HepG2 (cell line): ENCODE measurements at regions not wholly inside any gene's neighbourhood (a gene's known extent, or its start where the extent isn't known, plus 50 kb on each side); places are given as distances from the start of the nearest gene placed in this dataset.

ENCODE experiments used
- ATAC-seq: fragments of 200-7000 bp; cut with Tn5 transposase; 3 replicates; pipeline ENCODE4 v1.9.1; 2020; ENCODE audit warnings: mild to moderate bottlenecking, moderate library complexity
- BruUV-seq: library from RNA; stranded (reverse); fragments of 400-500 nt; replicated peaks from 2 replicates; lab custom pipeline; 2021; lab: Mats Ljungman, UMichigan
- CTCF ChIA-PET: fragments of 300-600 bp; formaldehyde crosslinking; extraction: SDS; loops from one replicate; lab custom pipeline; 2021; ENCODE audit warnings: low total read pairs, inconsistent platforms, low intra/inter-chr PET ratio; lab: Yijun Ruan, JAX
- POLR2A ChIA-PET: fragments of 350-600 bp; sonication (Branson Sonifier 250); formaldehyde crosslinking; loops from one replicate; lab custom pipeline; 2020; ENCODE audit warnings: antibody characterized with exemption, inconsistent platforms; lab: Yijun Ruan, JAX
- DNase-seq: peaks from one replicate; pipeline ENCODE4 v3.0.0-alpha.2; 2015; ENCODE audit warnings: low spot score
- FAIRE-seq: peaks from 3 replicates; lab custom pipeline; 2011; peaks lifted over from hg19 to GRCh38; lab: Jason Lieb, UNC
- H2AFZ ChIP-seq: one replicate; pipeline ENCODE4 v1.6.1; 2011; ENCODE audit warnings: low read length, inconsistent platforms
- H3K27ac ChIP-seq: fragments of 300-600 bp; 3 replicates; pipeline ENCODE4 v1.8.0; 2011; ENCODE audit warnings: mixed run types, mild to moderate bottlenecking, mixed read lengths, low read length, inconsistent platforms; ENCODE audit not compliant: insufficient read depth; ENCODE audit errors: extremely low read length
- H3K27me3 ChIP-seq, 2 experiments: fragments of 200-600 bp in 1 of 2; 2 replicates in 1 of 2; 3 replicates in 1 of 2; pipeline versions ENCODE4 v1.6.0 to v1.8.0; 2011; ENCODE audit warnings: low read length in 2 of 2, mild to moderate bottlenecking in 2 of 2, moderate library complexity in 2 of 2, inconsistent platforms in 1 of 2; ENCODE audit not compliant: insufficient read depth in 2 of 2, control insufficient read depth in 1 of 2
- H3K36me3 ChIP-seq, 2 experiments: fragments of 200-600 bp in 1 of 2; replicated peaks in 1 of 2; 2 replicates in 1 of 2; 3 replicates in 1 of 2; pipeline versions ENCODE4 v1.5.1 to v1.8.0; 2011; ENCODE audit warnings: low read length in 2 of 2, inconsistent platforms in 1 of 2; ENCODE audit not compliant: insufficient read depth in 2 of 2, control insufficient read depth in 1 of 2
- H3K4me1 ChIP-seq: 2 replicates; pipeline ENCODE4 v1.5.1; 2012; ENCODE audit warnings: low read length, inconsistent platforms; ENCODE audit not compliant: insufficient read depth
- H3K4me2 ChIP-seq: 2 replicates; pipeline ENCODE4 v1.6.0; 2011; ENCODE audit warnings: low read depth, low read length, inconsistent platforms
- H3K4me3 ChIP-seq, 3 experiments: fragments of 200-600 bp in 1 of 3; sonication (generic), shearing (Covaris generic) in 1 of 3; replicated peaks in 1 of 3; 2 replicates each; pipeline ENCODE4 v1.5.1; 2011 to 2016; ENCODE audit warnings: low read length in 3 of 3, inconsistent platforms in 2 of 3, low read depth in 2 of 3, mild to moderate bottlenecking in 2 of 3, control low read depth in 1 of 3, mixed read lengths in 1 of 3; ENCODE audit not compliant: insufficient read depth in 1 of 3
- H3K79me2 ChIP-seq: one replicate; pipeline ENCODE4 v1.6.1; 2011; ENCODE audit warnings: low read length, inconsistent platforms; ENCODE audit not compliant: insufficient read depth
- H3K9ac ChIP-seq: 2 replicates; pipeline ENCODE4 v1.6.0; 2011; ENCODE audit warnings: mild to moderate bottlenecking, low read depth, low read length, inconsistent platforms; ENCODE audit not compliant: insufficient read depth
- H3K9me3 ChIP-seq: 2 replicates; pipeline ENCODE4 v1.5.1; 2012; ENCODE audit warnings: mild to moderate bottlenecking, low read length
- H4K20me1 ChIP-seq: 2 replicates; pipeline ENCODE4 v1.6.0; 2011; ENCODE audit warnings: inconsistent platforms, mild to moderate bottlenecking, low read length, moderate library complexity; ENCODE audit not compliant: insufficient read depth
- BCL6 ChIP-seq: IDR thresholded peaks from 2 replicates; pipeline ENCODE4 v1.6.1; 2016; ENCODE audit warnings: missing genetic modification reagents, missing compliant biosample characterization
- ELF1 ChIP-seq: sonication (generic); formaldehyde crosslinking; IDR thresholded peaks from 2 replicates; pipeline ENCODE4 v1.4.0; 2020; ENCODE audit warnings: missing genetic modification reagents
- ETS1 ChIP-seq: sonication (generic); formaldehyde crosslinking; IDR thresholded peaks from 2 replicates; pipeline ENCODE4 v1.4.0; 2020; ENCODE audit warnings: missing genetic modification reagents
- ZFP36L1 ChIP-seq: sonication (generic); formaldehyde crosslinking; IDR thresholded peaks from 2 replicates; pipeline ENCODE4 v1.8.0; 2022; ENCODE audit warnings: mild to moderate bottlenecking, missing genetic modification reagents, moderate library complexity
- ZNF225 ChIP-seq: sonication (generic); formaldehyde crosslinking; IDR thresholded peaks from 2 replicates; pipeline ENCODE4 v1.4.0; 2020; ENCODE audit warnings: mild to moderate bottlenecking, missing genetic modification reagents
- ZNF703 ChIP-seq: sonication (generic); formaldehyde crosslinking; IDR thresholded peaks from 2 replicates; pipeline ENCODE4 v1.5.1; 2020; ENCODE audit warnings: missing genetic modification reagents, mild to moderate bottlenecking, moderate library complexity, borderline replicate concordance
- ZNF784 ChIP-seq: sonication (generic); formaldehyde crosslinking; IDR thresholded peaks from 2 replicates; pipeline ENCODE4 v1.5.1; 2020; ENCODE audit warnings: missing genetic modification reagents, mild to moderate bottlenecking, borderline replicate concordance
- WGBS: methylation state at CpG from one replicate; pipeline ENCODE4 v1.1.6; 2017; ENCODE audit warnings: low lambda C conversion rate; 5-methylcytosine and 5-hydroxymethylcytosine counted together
- in situ Hi-C: cut with HindIII; loops from 2 replicates; pipeline ENCODE4 v1.10.0; 2017; ENCODE audit warnings: low pct_unique_long_range_greater_than_20kb; ENCODE audit not compliant: extremely low pct_ligation_motif_present
- intact Hi-C: fragments of 100-400 bp; cut with micrococcal nuclease; formaldehyde crosslinking; loops from one replicate; pipeline ENCODE4 v1.10.0; 2022; ENCODE audit not compliant: unreplicated experiment
- TF ChIP-seq, protein P1 (sequence below): sonication (generic); formaldehyde crosslinking; IDR thresholded peaks from 2 replicates; pipeline ENCODE4 v1.4.0; 2020; ENCODE audit warnings: missing genetic modification reagents

DNA sequence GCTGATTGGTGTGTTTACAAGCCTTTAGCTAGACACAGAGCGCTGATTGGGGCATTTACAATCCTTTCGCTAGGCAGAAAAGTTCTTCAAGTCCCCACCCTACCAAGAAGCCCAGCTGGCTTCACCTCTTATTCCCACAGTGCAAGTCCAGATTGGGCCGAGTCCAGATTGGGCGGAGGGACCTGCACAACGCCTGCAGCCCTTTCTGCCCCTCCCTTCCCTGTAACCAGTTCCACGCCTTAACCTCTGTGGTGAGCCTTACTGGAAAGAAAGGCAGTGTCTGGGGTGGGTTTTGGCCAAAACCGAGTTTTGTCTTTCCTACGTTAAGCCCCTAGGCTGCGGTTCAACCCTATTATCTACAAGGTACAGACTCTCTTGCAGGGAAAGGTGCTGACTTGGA is 268.7 kb downstream of the ZEB1 start:
- in situ Hi-C loops (no loop called here), intact Hi-C loops (no loop called here)
- no peaks in the 10 kb centered on the region for H4K20me1 ChIP-seq
- no peaks in the 10 kb centered on the region for H3K36me3 ChIP-seq
- no peak overlapping the region for H3K4me2 ChIP-seq
- BruUV-seq = no TSS peak
- WGBS = 61% methylated on average over 7 of the region's 9 CpGs
- no peak overlapping the region for H3K27ac ChIP-seq
- ChIA-PET CTCF (no interaction called here), POLR2A (no interaction called here)
- ATAC-seq = no peak
- FAIRE-seq = no peak
- DNase-seq = no peak
- peaks cover 0 to 13% of the 10 kb centered on the region in 2 experiments; a peak in 3 of 5 replicates for H3K27me3 ChIP-seq
- no peaks in the 10 kb centered on the region for H3K4me1 ChIP-seq
- no peak overlapping the region for H3K9ac ChIP-seq
- TF ChIP-seq ZNF784 (CRISPR knock-in tag) (no peak), ELF1 (no peak), ETS1 (no peak), BCL6 (CRISPR knock-in tag) (no peak), ZNF225 (no peak), ZFP36L1 (CRISPR knock-in tag) (no peak), ZNF703 (no peak)
- TF ChIP-seq, protein P1, sequence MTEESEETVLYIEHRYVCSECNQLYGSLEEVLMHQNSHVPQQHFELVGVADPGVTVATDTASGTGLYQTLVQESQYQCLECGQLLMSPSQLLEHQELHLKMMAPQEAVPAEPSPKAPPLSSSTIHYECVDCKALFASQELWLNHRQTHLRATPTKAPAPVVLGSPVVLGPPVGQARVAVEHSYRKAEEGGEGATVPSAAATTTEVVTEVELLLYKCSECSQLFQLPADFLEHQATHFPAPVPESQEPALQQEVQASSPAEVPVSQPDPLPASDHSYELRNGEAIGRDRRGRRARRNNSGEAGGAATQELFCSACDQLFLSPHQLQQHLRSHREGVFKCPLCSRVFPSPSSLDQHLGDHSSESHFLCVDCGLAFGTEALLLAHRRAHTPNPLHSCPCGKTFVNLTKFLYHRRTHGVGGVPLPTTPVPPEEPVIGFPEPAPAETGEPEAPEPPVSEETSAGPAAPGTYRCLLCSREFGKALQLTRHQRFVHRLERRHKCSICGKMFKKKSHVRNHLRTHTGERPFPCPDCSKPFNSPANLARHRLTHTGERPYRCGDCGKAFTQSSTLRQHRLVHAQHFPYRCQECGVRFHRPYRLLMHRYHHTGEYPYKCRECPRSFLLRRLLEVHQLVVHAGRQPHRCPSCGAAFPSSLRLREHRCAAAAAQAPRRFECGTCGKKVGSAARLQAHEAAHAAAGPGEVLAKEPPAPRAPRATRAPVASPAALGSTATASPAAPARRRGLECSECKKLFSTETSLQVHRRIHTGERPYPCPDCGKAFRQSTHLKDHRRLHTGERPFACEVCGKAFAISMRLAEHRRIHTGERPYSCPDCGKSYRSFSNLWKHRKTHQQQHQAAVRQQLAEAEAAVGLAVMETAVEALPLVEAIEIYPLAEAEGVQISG (CRISPR knock-in tag) = no peak
- H2AFZ ChIP-seq = no peak overlapping the region
- H3K9me3 ChIP-seq = peaks cover 9% of the 10 kb centered on the region; the same call in 1 of the 2 replicates
- no peaks in the 10 kb centered on the region for H3K79me2 ChIP-seq
- H3K4me3 ChIP-seq = no peak overlapping the region
